ENCODE measurements at regions not wholly inside any gene's neighbourhood (a gene's known extent, or its start where the extent isn't known, plus 50 kb on each side); places are given as distances from the start of the nearest gene placed in this dataset.

DNA sequence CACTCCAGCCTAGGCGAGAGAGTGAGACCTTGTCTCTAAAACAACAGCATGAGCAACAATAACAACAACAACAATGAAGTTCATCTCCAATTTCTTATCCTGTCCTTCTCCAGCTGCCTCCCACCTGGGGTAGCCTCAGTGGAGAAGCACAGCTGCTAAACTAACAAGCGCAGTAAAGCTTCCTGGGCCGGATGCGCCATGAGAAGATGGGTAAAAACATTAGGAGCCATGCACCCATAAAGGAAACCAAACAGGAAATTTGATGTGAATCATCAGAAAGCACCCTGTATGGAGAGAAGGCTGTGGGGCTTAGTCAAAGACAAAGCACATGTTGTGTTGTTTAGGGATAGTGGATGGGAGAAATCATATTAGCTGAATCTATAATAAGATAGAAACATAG lies 61.1 kb upstream of the CCN6 start:
- TF ChIP-seq POLR2A (IDR thresholded peaks at IDR 0.05; ENCODE audit: low read depth, low read length) (no peak), POLR2AphosphoS5 (IDR thresholded peaks at IDR 0.05; ENCODE audit: low read depth, low read length) (no peak)
